ENCODE measurements at regions not wholly inside any gene's neighbourhood (a gene's known extent, or its start where the extent isn't known, plus 50 kb on each side); places are given as distances from the start of the nearest gene placed in this dataset.

GRCh38 chr14:53881161-53881871 is 75.3 kb downstream of the BMP4 start:
- Histone ChIP-seq H3K36me3 (no peaks in the 10 kb centered on the region), H3K9me3 (no peaks in the 10 kb centered on the region), H3K4me1 (ENCODE audit: control insufficient read depth in 1 of 2, insufficient read depth in 1 of 2, low read depth in 1 of 2, low read length in 1 of 2) (no peaks in the 10 kb centered on the region), H3K4me3 (ENCODE audit: low read depth in 1 of 2, low read length in 1 of 2) (no peak overlapping the region), H3K27ac (no peak overlapping the region), H3K27me3 (no peaks in the 10 kb centered on the region)
- TF ChIP-seq, protein P1, sequence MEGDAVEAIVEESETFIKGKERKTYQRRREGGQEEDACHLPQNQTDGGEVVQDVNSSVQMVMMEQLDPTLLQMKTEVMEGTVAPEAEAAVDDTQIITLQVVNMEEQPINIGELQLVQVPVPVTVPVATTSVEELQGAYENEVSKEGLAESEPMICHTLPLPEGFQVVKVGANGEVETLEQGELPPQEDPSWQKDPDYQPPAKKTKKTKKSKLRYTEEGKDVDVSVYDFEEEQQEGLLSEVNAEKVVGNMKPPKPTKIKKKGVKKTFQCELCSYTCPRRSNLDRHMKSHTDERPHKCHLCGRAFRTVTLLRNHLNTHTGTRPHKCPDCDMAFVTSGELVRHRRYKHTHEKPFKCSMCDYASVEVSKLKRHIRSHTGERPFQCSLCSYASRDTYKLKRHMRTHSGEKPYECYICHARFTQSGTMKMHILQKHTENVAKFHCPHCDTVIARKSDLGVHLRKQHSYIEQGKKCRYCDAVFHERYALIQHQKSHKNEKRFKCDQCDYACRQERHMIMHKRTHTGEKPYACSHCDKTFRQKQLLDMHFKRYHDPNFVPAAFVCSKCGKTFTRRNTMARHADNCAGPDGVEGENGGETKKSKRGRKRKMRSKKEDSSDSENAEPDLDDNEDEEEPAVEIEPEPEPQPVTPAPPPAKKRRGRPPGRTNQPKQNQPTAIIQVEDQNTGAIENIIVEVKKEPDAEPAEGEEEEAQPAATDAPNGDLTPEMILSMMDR (IDR thresholded peaks at IDR 0.05): no peak

GRCh38 chr14:53880761-53881160 is 75.9 kb downstream of the BMP4 start:
- no peak overlapping the region for H3K27ac ChIP-seq
- H3K9me3 ChIP-seq: no peaks in the 10 kb centered on the region
- H3K27me3 ChIP-seq: no peaks in the 10 kb centered on the region
- H3K4me3 ChIP-seq (ENCODE audit: low read depth in 1 of 2, low read length in 1 of 2): no peak overlapping the region
- no peaks in the 10 kb centered on the region for H3K4me1 ChIP-seq (ENCODE audit: control insufficient read depth in 1 of 2, insufficient read depth in 1 of 2, low read depth in 1 of 2, low read length in 1 of 2)
- TF ChIP-seq, protein P1 (IDR thresholded peaks at IDR 0.05): no peak
- no peaks in the 10 kb centered on the region for H3K36me3 ChIP-seq

DNA sequence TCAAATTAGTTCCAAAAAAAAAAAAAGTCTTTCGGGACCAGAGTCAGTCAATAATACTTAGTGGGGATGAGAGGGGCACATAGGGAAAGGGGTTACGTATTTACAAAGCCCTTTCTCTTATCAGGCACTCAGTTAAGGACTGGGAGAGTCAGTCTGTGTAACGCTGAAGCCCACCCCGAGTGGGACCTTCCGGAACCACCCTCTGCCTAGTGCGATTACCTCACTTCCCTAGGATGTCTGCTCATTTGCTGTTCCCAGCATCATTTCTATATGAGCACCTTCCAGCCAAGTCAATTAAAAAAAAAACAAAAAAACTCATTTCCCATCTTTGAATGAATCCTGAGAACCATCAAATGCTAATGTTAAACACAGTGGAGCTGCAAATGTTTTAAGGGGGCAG is 76.9 kb downstream of the BMP4 start:
- Histone ChIP-seq H3K4me3 (ENCODE audit: low read depth in 1 of 2, low read length in 1 of 2) (no peak overlapping the region), H3K4me1 (ENCODE audit: control insufficient read depth in 1 of 2, insufficient read depth in 1 of 2, low read depth in 1 of 2, low read length in 1 of 2) (no peaks in the 10 kb centered on the region), H3K36me3 (no peaks in the 10 kb centered on the region), H3K9me3 (no peaks in the 10 kb centered on the region), H3K27ac (no peak overlapping the region), H3K27me3 (no peaks in the 10 kb centered on the region)
- TF ChIP-seq, protein P1 (IDR thresholded peaks at IDR 0.05): no peak

- no peaks in the 10 kb centered on the region for H3K4me1 ChIP-seq (ENCODE audit: control insufficient read depth in 1 of 2, insufficient read depth in 1 of 2, low read depth in 1 of 2, low read length in 1 of 2)
- no peak overlapping the region for H3K4me3 ChIP-seq (ENCODE audit: low read depth in 1 of 2, low read length in 1 of 2)
- H3K9me3 ChIP-seq: no peaks in the 10 kb centered on the region
- no peaks in the 10 kb centered on the region for H3K36me3 ChIP-seq
- H3K27me3 ChIP-seq: no peaks in the 10 kb centered on the region
- H3K27ac ChIP-seq: no peak overlapping the region
- TF ChIP-seq, protein P1 (IDR thresholded peaks at IDR 0.05): no peak
Observed at GRCh38 chr14:53879022-53879686, 77.5 kb downstream of the BMP4 start.

- H3K27ac ChIP-seq: no peak overlapping the region
Observed at GRCh38 chr14:53875324-53875897, 81.2 kb downstream of the BMP4 start.

More at GRCh38 chr14:53875324-53875897, 81.2 kb downstream of the BMP4 start:
- Histone ChIP-seq H3K27me3 (no peaks in the 10 kb centered on the region), H3K4me3 (ENCODE audit: low read depth in 1 of 2, low read length in 1 of 2) (no peak overlapping the region), H3K9me3 (no peaks in the 10 kb centered on the region), H3K4me1 (ENCODE audit: control insufficient read depth in 1 of 2, insufficient read depth in 1 of 2, low read depth in 1 of 2, low read length in 1 of 2) (no peaks in the 10 kb centered on the region), H3K36me3 (no peaks in the 10 kb centered on the region)
- TF ChIP-seq, protein P1 (IDR thresholded peaks at IDR 0.05): no peak

Measured in neutrophil (primary cell).